Omental fat pad (tissue), 3 donors: ENCODE measurements at regions not wholly inside any gene's neighbourhood (a gene's known extent, or its start where the extent isn't known, plus 50 kb on each side); places are given as distances from the start of the nearest gene placed in this dataset.
"Not testable (repeated sequence)": the region's sequence is repeated elsewhere in the genome, so short reads cannot be mapped to it uniquely, and the experiment has no call there.

Experiments used
- ATAC-seq: fragments of 150-250 bp; one replicate; pipeline ENCODE4 v1.9.1; 2016; ENCODE audit warnings: mild to moderate bottlenecking, moderate library complexity; ENCODE audit not compliant: low FRiP score
- DNase-seq: peaks from one replicate; pipeline ENCODE4 v3.0.0-alpha.2; 2019; ENCODE audit warnings: low spot score
- CTCF ChIP-seq, 3 donors: fragments of 450-650 bp; IDR thresholded peaks; one replicate each; pipeline ENCODE4 v1.5.1; 2016 to 2017; ENCODE audit warnings: antibody characterized with exemption in 3 of 3, mild to moderate bottlenecking in 3 of 3, moderate library complexity in 2 of 3

GRCh38 chr2:118371515-118371914 is 283.2 kb downstream of the INSIG2 start:
- no peak for TF ChIP-seq CTCF (IDR thresholded peaks at IDR 0.05)
- ATAC-seq, result no peak
- DNase-seq, result no peak

- ATAC-seq, DNase-seq: not testable (repeated sequence)
Measured at GRCh38 chr2:118369521-118369920, 281.2 kb downstream of the INSIG2 start.

GRCh38 chr2:118363604-118364003 is 275.3 kb downstream of the INSIG2 start:
- no peak for TF ChIP-seq CTCF (IDR thresholded peaks at IDR 0.05)
- ATAC-seq (no peak), DNase-seq (no peak)

- TF ChIP-seq CTCF (IDR thresholded peaks at IDR 0.05), result no peak
- no peak for ATAC-seq
- no peak for DNase-seq
Measured at GRCh38 chr2:118356051-118356450, 267.8 kb downstream of the INSIG2 start.

GRCh38 chr2:118351796-118352195 is 263.5 kb downstream of the INSIG2 start:
- TF ChIP-seq CTCF (IDR thresholded peaks at IDR 0.05), result no peak
- ATAC-seq, result no peak

GRCh38 chr2:118350621-118351020 is 262.4 kb downstream of the INSIG2 start:
- TF ChIP-seq CTCF (IDR thresholded peaks at IDR 0.05), result no peak
- ATAC-seq (no peak), DNase-seq (no peak)

More at GRCh38 chr2:118351796-118352195, 263.5 kb downstream of the INSIG2 start:
- no peak for DNase-seq

GRCh38 chr2:118349365-118349764 is 261.1 kb downstream of the INSIG2 start:
- TF ChIP-seq CTCF (IDR thresholded peaks at IDR 0.05), result no peak
- no peak for DNase-seq
- ATAC-seq, result no peak
